Heart right ventricle (tissue), 16 donors: ENCODE measurements at regions not wholly inside any gene's neighbourhood (a gene's known extent, or its start where the extent isn't known, plus 50 kb on each side); places are given as distances from the start of the nearest gene placed in this dataset.

Source experiments
- ATAC-seq, 8 donors: fragments of 200-7000 bp; cut with Tn5 transposase; one replicate each; pipeline ENCODE4 v1.9.1; 2020; ENCODE audit warnings: mild to moderate bottlenecking in 8 of 8, moderate library complexity in 8 of 8, moderate number of reproducible peaks in 1 of 8
- DNase-seq, 2 donors: peaks; one replicate each; pipeline ENCODE4 v3.0.0-alpha.2; 2020
- H3K27ac ChIP-seq, 10 donors: fragments of 200-600 bp; sonication (generic) in 2 of 10; one replicate each; pipeline versions ENCODE4 v1.5.0 to v1.8.0; 2020 to 2022; ENCODE audit warnings: mild to moderate bottlenecking in 3 of 10
- H3K27me3 ChIP-seq, 7 donors: fragments of 200-600 bp; one replicate each; pipeline ENCODE4 v1.8.0; 2021 to 2022; ENCODE audit warnings: mild to moderate bottlenecking in 2 of 7
- H3K36me3 ChIP-seq, 9 donors: fragments of 200-600 bp; sonication (generic) in 1 of 9; one replicate each; pipeline versions ENCODE4 v1.5.0 to v1.8.0; 2020 to 2022; ENCODE audit warnings: mild to moderate bottlenecking in 2 of 9
- H3K4me1 ChIP-seq, 9 donors: fragments of 200-600 bp; sonication (generic) in 1 of 9; one replicate each; pipeline versions ENCODE4 v1.5.0 to v1.8.0; 2020 to 2022; ENCODE audit warnings: mild to moderate bottlenecking in 4 of 9
- H3K4me3 ChIP-seq, 10 donors: fragments of 200-600 bp; sonication (generic) in 2 of 10; one replicate each; pipeline versions ENCODE4 v1.5.0 to v1.8.0; 2020 to 2022; ENCODE audit warnings: mild to moderate bottlenecking in 7 of 10, moderate library complexity in 2 of 10
- H3K9me3 ChIP-seq, 11 donors: fragments of 200-600 bp in 10 of 11; sonication (generic) in 2 of 11; one replicate each; pipeline versions ENCODE4 v1.5.0 to v1.8.0; 2013 to 2022; ENCODE audit warnings: mild to moderate bottlenecking in 2 of 11, control low read depth in 1 of 11, moderate library complexity in 1 of 11
- CTCF ChIP-seq, 9 donors: fragments of 200-600 bp; sonication (generic) in 2 of 9; IDR thresholded peaks; one replicate each; pipeline versions ENCODE4 v1.5.0 to v1.8.0; 2021 to 2022; ENCODE audit warnings: antibody characterized with exemption in 9 of 9, mild to moderate bottlenecking in 5 of 9, moderate library complexity in 1 of 9
- WGBS, 2 donors: extraction: QIAGEN DNeasy Blood & Tissue Kit; methylation state at CpG; one replicate each; pipeline ENCODE4 v1.1.7; 2013; ENCODE audit warnings: inconsistent platforms in 1 of 2; 5-methylcytosine and 5-hydroxymethylcytosine counted together
- intact Hi-C, 10 donors: fragments of 100-400 bp; cut with DNase I; formaldehyde crosslinking; loops; one replicate each; pipeline versions ENCODE4 v1.11.1 to v1.14.2; 2022
- donor health status: Arrhythmogenic right ventricular cardiomyopathy.
- donor health status: ischemic (EF 13 %, LVEDD 7.1; RV severe dilation, severe dysfunction).
- donor health status: healthy with polysubstance abuse.
- donor health status: DM: no; HTN: yes; CAD: no.
- donor health status: DM: no; HTN: no; CAD: no.
- donor health status: ischemic (EF 25% LVEDD 6.9; RV normal size, moderate dysfunction).
- donor health status: ischemic (EF 25% LVEDD 5.7; RV mildly dilated, moderate dysfunction).
- donor health status: healthy.
- donor health status: DM: yes; HTN: yes; CAD: no.
- donor health status: Ischemic cardiomyopathy.
- donor health status: ischemic (EF 35%, LVEDD 5.7; RV mildly dilated, moderate dysfunction).
- donor health status: nonischemic (EF 11% LVEDD 7.7; RV severe dilation, severe dysfunction).
- donor health status: DM: yes; HTN: yes; CAD: no.
- donor health status: PGD.
- donor health status: ischemic (EF 29% LVEDD 5.4; RV normal size, mild dysfunction).
- donor health status: nonischemic (EF 23%, LVEDD 6.1; RV moderate dilation, normal function).

- H3K27ac ChIP-seq = no peak overlapping the region
- H3K4me1 ChIP-seq = no peaks in the 10 kb centered on the region
- peak; percentile 67 to 84 (median 79) for TF ChIP-seq CTCF (IDR thresholded peaks at IDR 0.05)
- intact Hi-C loops = loop anchor here in 9 of 10 donors (1.0 to 10.0 kb wide), 9 partner anchors 101 to 319 kb away; partner anchors contain the start of gene ALDH1A2 (in 3 of the 9)
- ATAC-seq (peak in 3 of 8 donors; percentile 52 to 55 (median 54)), DNase-seq (peak; percentile 46 to 62)
- no peak overlapping the region for H3K4me3 ChIP-seq
- 41 to 44% methylated on average over 7 of the region's 7 CpGs for WGBS, 2 donors
- H3K36me3 ChIP-seq = no peaks in the 10 kb centered on the region
- peaks cover 0 to 21% (median 3%) of the 10 kb centered on the region in 7 donors for H3K27me3 ChIP-seq
- H3K9me3 ChIP-seq = no peaks in the 10 kb centered on the region
Measured at GRCh38 chr15:57866149-57866736, 159.7 kb downstream of the POLR2M start.

GRCh38 chr15:57867970-57868798, 161.7 kb downstream of the POLR2M start:
- TF ChIP-seq CTCF (IDR thresholded peaks at IDR 0.05) = no peak
- intact Hi-C loops = loop anchor here in 8 of 10 donors (2.0 to 10.0 kb wide), 8 partner anchors 103 to 317 kb away; partner anchors contain the start of gene ALDH1A2 (in 3 of the 8)
- Histone ChIP-seq H3K27me3 (peaks cover 0 to 34% (median 4%) of the 10 kb centered on the region in 7 donors), H3K27ac (no peak overlapping the region), H3K36me3 (no peaks in the 10 kb centered on the region), H3K9me3 (no peaks in the 10 kb centered on the region), H3K4me3 (no peak overlapping the region), H3K4me1 (no peaks in the 10 kb centered on the region)
- WGBS, 2 donors = 92 to 96% methylated on average over 16 of the region's 16 CpGs
- DNase-seq = no peak
- no peak for ATAC-seq

GRCh38 chr15:57870667-57871066, 164.2 kb downstream of the POLR2M start:
- no peak for TF ChIP-seq CTCF (IDR thresholded peaks at IDR 0.05)
- Histone ChIP-seq H3K4me3 (no peak overlapping the region), H3K4me1 (no peaks in the 10 kb centered on the region), H3K27me3 (peaks cover 0 to 34% (median 4%) of the 10 kb centered on the region in 7 donors), H3K27ac (no peak overlapping the region), H3K36me3 (no peaks in the 10 kb centered on the region), H3K9me3 (peaks cover 0 to 21% (median 10%) of the 10 kb centered on the region in 11 donors)
- intact Hi-C loops = loop anchor here in 1 of 10 donors (1.0 kb wide), 1 partner anchor 194 kb away; no protein-coding TSS in a partner anchor
- ATAC-seq (no peak), DNase-seq (no peak)
- WGBS, 2 donors = 93 to 96% methylated on average over 2 of the region's 2 CpGs

GRCh38 chr15:57872281-57873030, 165.9 kb downstream of the POLR2M start:
- intact Hi-C loops = no loop called here
- Histone ChIP-seq H3K4me3 (no peak overlapping the region), H3K27me3 (peaks cover 0 to 29% (median 4%) of the 10 kb centered on the region in 7 donors), H3K27ac (no peak overlapping the region), H3K9me3 (peaks cover 0 to 32% (median 16%) of the 10 kb centered on the region in 11 donors), H3K36me3 (no peaks in the 10 kb centered on the region), H3K4me1 (no peaks in the 10 kb centered on the region)
- TF ChIP-seq CTCF (IDR thresholded peaks at IDR 0.05) = no peak
- 62 to 68% methylated on average over 6 of the region's 6 CpGs for WGBS, 2 donors
- DNase-seq (no peak), ATAC-seq (no peak)
